ENCODE measurements at regions not wholly inside any gene's neighbourhood (a gene's known extent, or its start where the extent isn't known, plus 50 kb on each side); places are given as distances from the start of the nearest gene placed in this dataset.

DNA sequence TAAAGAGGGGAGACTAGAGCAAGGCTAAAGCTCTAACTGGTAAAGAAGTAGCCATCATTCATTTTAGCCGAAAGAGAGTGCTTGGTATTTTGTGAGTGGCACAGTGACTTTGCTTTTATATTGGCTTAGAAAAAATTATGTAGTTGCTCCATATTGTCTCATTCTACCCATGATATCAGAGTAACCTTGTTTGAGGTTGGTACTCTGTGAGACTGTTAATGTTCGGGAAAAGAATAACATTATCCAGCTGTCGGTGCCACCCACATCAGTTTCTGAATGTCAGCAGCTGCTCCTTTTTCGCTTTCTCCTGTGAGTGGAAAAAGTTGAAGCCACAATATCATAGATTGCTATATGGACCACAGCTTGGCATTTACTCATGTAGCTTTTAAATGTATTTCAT, 376.4 kb upstream of the KCNN2 start:
- H3K4me3 ChIP-seq (ENCODE audit: insufficient read depth, low read depth, low read length) = no peak overlapping the region
- no peak overlapping the region for H2BK20ac ChIP-seq (ENCODE audit: low read depth, low read length)
- H2BK15ac ChIP-seq (ENCODE audit: low read depth, low read length) = no peak overlapping the region
- no peak overlapping the region for H2AFZ ChIP-seq (replicated peaks; ENCODE audit: low read length, poor library complexity)
- H3K27ac ChIP-seq (ENCODE audit: insufficient read depth, low read length) = no peak overlapping the region
- H3K14ac ChIP-seq (replicated peaks; ENCODE audit: low read depth, low read length) = no peak overlapping the region
- BruUV-seq (replicated peaks) = no TSS peak
- no peaks in the 10 kb centered on the region for H3K27me3 ChIP-seq (ENCODE audit: control insufficient read depth, insufficient read depth, low read length)
- intact Hi-C loops (cut with micrococcal nuclease) (no loop called here), in situ Hi-C loops (cut with MboI; ENCODE audit: low sequenced_read_pairs) (no loop called here), dilution Hi-C loops (cut with HindIII; ENCODE audit: low sequenced_read_pairs, unreplicated experiment) (no loop called here)
- H3K23ac ChIP-seq (ENCODE audit: low read depth, low read length) = no peak overlapping the region
- H3K36me3 ChIP-seq (ENCODE audit: control insufficient read depth, insufficient read depth, low read length) = no peaks in the 10 kb centered on the region
- H3K4me1 ChIP-seq (ENCODE audit: control insufficient read depth, insufficient read depth, low read length) = no peaks in the 10 kb centered on the region
- TF ChIP-seq CHD1 (IDR thresholded peaks at IDR 0.05; ENCODE audit: low read depth, low read length) (no peak), SMC3 (IDR thresholded peaks at IDR 0.05; ENCODE audit: low read depth, low read length) (no peak), FOS (IDR thresholded peaks at IDR 0.05; ENCODE audit: low read depth, low read length) (no peak), ELK1 (IDR thresholded peaks at IDR 0.05; ENCODE audit: borderline replicate concordance, low read depth, low read length) (no peak), RCOR1 (IDR thresholded peaks at IDR 0.05; ENCODE audit: insufficient replicate concordance, low read length) (no peak), MXI1 (IDR thresholded peaks at IDR 0.05; ENCODE audit: borderline replicate concordance, low read depth, low read length) (no peak), CEBPB (IDR thresholded peaks at IDR 0.05; ENCODE audit: low read depth, low read length) (no peak), BHLHE40 (IDR thresholded peaks at IDR 0.05; ENCODE audit: low read depth, low read length) (no peak), MAZ (IDR thresholded peaks at IDR 0.05; ENCODE audit: borderline replicate concordance, low read depth, low read length) (no peak), RFX5 (IDR thresholded peaks at IDR 0.05; ENCODE audit: low read depth, low read length) (no peak), POLR2A (IDR thresholded peaks at IDR 0.05; ENCODE audit: low read depth, low read length) (no peak), MAFK (IDR thresholded peaks at IDR 0.05; ENCODE audit: low read depth, low read length) (no peak), NFE2L2 (IDR thresholded peaks at IDR 0.05; ENCODE audit: low read depth, low read length) (no peak), RAD21 (IDR thresholded peaks at IDR 0.05; ENCODE audit: low read length) (no peak)
- TF ChIP-seq, protein P1, sequence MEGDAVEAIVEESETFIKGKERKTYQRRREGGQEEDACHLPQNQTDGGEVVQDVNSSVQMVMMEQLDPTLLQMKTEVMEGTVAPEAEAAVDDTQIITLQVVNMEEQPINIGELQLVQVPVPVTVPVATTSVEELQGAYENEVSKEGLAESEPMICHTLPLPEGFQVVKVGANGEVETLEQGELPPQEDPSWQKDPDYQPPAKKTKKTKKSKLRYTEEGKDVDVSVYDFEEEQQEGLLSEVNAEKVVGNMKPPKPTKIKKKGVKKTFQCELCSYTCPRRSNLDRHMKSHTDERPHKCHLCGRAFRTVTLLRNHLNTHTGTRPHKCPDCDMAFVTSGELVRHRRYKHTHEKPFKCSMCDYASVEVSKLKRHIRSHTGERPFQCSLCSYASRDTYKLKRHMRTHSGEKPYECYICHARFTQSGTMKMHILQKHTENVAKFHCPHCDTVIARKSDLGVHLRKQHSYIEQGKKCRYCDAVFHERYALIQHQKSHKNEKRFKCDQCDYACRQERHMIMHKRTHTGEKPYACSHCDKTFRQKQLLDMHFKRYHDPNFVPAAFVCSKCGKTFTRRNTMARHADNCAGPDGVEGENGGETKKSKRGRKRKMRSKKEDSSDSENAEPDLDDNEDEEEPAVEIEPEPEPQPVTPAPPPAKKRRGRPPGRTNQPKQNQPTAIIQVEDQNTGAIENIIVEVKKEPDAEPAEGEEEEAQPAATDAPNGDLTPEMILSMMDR (conservative IDR thresholded peaks at IDR 0.05; ENCODE audit: low read depth, low read length) = no peak
- TF ChIP-seq, protein P2, sequence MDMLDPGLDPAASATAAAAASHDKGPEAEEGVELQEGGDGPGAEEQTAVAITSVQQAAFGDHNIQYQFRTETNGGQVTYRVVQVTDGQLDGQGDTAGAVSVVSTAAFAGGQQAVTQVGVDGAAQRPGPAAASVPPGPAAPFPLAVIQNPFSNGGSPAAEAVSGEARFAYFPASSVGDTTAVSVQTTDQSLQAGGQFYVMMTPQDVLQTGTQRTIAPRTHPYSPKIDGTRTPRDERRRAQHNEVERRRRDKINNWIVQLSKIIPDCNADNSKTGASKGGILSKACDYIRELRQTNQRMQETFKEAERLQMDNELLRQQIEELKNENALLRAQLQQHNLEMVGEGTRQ (IDR thresholded peaks at IDR 0.05; ENCODE audit: low read depth, low read length) = no peak
- POLR2A ChIA-PET (ENCODE audit: unreplicated experiment) = no interaction called here
- H4K20me1 ChIP-seq (ENCODE audit: insufficient read depth, low read length) = no peaks in the 10 kb centered on the region
- ATAC-seq (ENCODE audit: low read depth) = no peak
- H4K91ac ChIP-seq (ENCODE audit: insufficient read depth, low read depth, low read length) = no peak overlapping the region
- no peak overlapping the region for H3K9ac ChIP-seq (ENCODE audit: low read depth, low read length)
- H2BK120ac ChIP-seq (ENCODE audit: low read depth, low read length) = no peak overlapping the region
- H3K79me1 ChIP-seq (ENCODE audit: low read depth in 1 of 2, low read length in 2 of 2) = no peaks in the 10 kb centered on the region
- H4K5ac ChIP-seq (ENCODE audit: low read depth, low read length) = no peak overlapping the region
- no peak overlapping the region for H2AK9ac ChIP-seq (replicated peaks; ENCODE audit: low read depth, low read length, poor library complexity)
- CTCF ChIA-PET = no interaction called here
- no peak overlapping the region for H2BK5ac ChIP-seq (ENCODE audit: low read depth, low read length, poor library complexity, severe bottlenecking)
- DNase-seq = no peak
- no peak overlapping the region for H3K4ac ChIP-seq (ENCODE audit: low read depth, low read length)
- H3K18ac ChIP-seq (ENCODE audit: low read depth, low read length) = no peak overlapping the region
- no CpG with 5 or more reads among the region's 4 CpGs for WGBS, 2 experiments (ENCODE audit: extremely low coverage in 2 of 2, insufficient read length in 1 of 2)
- H3K9me1 ChIP-seq (ENCODE audit: insufficient read depth, low read length) = no peaks in the 10 kb centered on the region
- no peak overlapping the region for H2AK5ac ChIP-seq (ENCODE audit: low read depth, low read length)
- no peaks in the 10 kb centered on the region for H3K9me3 ChIP-seq (ENCODE audit: control insufficient read depth, insufficient read depth, low read length)
- no peak overlapping the region for H3K56ac ChIP-seq (ENCODE audit: extremely low read depth, insufficient read depth, low read length)
- no peak overlapping the region for H3K4me2 ChIP-seq (ENCODE audit: low read depth, low read length)
- no peak overlapping the region for H4K8ac ChIP-seq (ENCODE audit: low read depth in 2 of 2, low read length in 2 of 2)
